Kidney epithelial cell (primary cell): ENCODE measurements at regions not wholly inside any gene's neighbourhood (a gene's known extent, or its start where the extent isn't known, plus 50 kb on each side); places are given as distances from the start of the nearest gene placed in this dataset.

Experiments used
- DNase-seq: peaks from one replicate; pipeline ENCODE4 v3.0.0-alpha.2; 2010; ENCODE audit warnings: low read depth
- H3K27me3 ChIP-seq: 2 replicates; pipeline ENCODE4 v1.6.0; 2011; ENCODE audit warnings: low read length; ENCODE audit not compliant: control insufficient read depth, insufficient read depth
- H3K36me3 ChIP-seq: 2 replicates; pipeline ENCODE4 v1.5.1; 2011; ENCODE audit warnings: low read length; ENCODE audit not compliant: control insufficient read depth, insufficient read depth
- H3K4me3 ChIP-seq: 2 replicates; pipeline ENCODE4 v1.5.1; 2011; ENCODE audit warnings: low read depth, mild to moderate bottlenecking, control low read depth, low read length
- CTCF ChIP-seq: IDR thresholded peaks from 2 replicates; pipeline ENCODE4 v1.5.1; 2011; ENCODE audit warnings: mild to moderate bottlenecking, moderate library complexity, low read length, control low read depth, inconsistent platforms; ENCODE audit not compliant: insufficient read depth, poor library complexity, severe bottlenecking

GRCh38 chr13:65907666-65908525 lies 1322.2 kb downstream of the PCDH9 start:
- DNase-seq: no peak
- no peak for TF ChIP-seq CTCF
- no peak overlapping the region for H3K4me3 ChIP-seq

GRCh38 chr13:65901723-65902122 lies 1328.4 kb downstream of the PCDH9 start:
- H3K36me3 ChIP-seq: no peaks in the 10 kb centered on the region
- no peak overlapping the region for H3K4me3 ChIP-seq
- no peak for TF ChIP-seq CTCF
- no peaks in the 10 kb centered on the region for H3K27me3 ChIP-seq
- no peak for DNase-seq

More at GRCh38 chr13:65907666-65908525, 1322.2 kb downstream of the PCDH9 start:
- no peaks in the 10 kb centered on the region for H3K27me3 ChIP-seq
- no peaks in the 10 kb centered on the region for H3K36me3 ChIP-seq

GRCh38 chr13:65894049-65894448 lies 1336.1 kb downstream of the PCDH9 start:
- DNase-seq: no peak
- Histone ChIP-seq H3K36me3 (no peaks in the 10 kb centered on the region), H3K4me3 (no peak overlapping the region), H3K27me3 (no peaks in the 10 kb centered on the region)
- no peak for TF ChIP-seq CTCF

GRCh38 chr13:65892859-65893258 lies 1337.3 kb downstream of the PCDH9 start:
- Histone ChIP-seq H3K27me3 (no peaks in the 10 kb centered on the region), H3K36me3 (no peaks in the 10 kb centered on the region), H3K4me3 (no peak overlapping the region)
- TF ChIP-seq CTCF: no peak
- DNase-seq: no peak

GRCh38 chr13:65889368-65889767 lies 1340.8 kb downstream of the PCDH9 start:
- H3K36me3 ChIP-seq: no peaks in the 10 kb centered on the region
- DNase-seq: no peak
- H3K27me3 ChIP-seq: no peaks in the 10 kb centered on the region
- no peak for TF ChIP-seq CTCF
- no peak overlapping the region for H3K4me3 ChIP-seq

- H3K36me3 ChIP-seq: no peaks in the 10 kb centered on the region
Measured at GRCh38 chr13:65882810-65883209, 1347.3 kb downstream of the PCDH9 start.

More at GRCh38 chr13:65882810-65883209, 1347.3 kb downstream of the PCDH9 start:
- no peak for TF ChIP-seq CTCF
- no peaks in the 10 kb centered on the region for H3K27me3 ChIP-seq
- H3K4me3 ChIP-seq: no peak overlapping the region
- DNase-seq: no peak
